HCT116 (cell line): ENCODE measurements at regions not wholly inside any gene's neighbourhood (a gene's known extent, or its start where the extent isn't known, plus 50 kb on each side); places are given as distances from the start of the nearest gene placed in this dataset.

ENCODE experiments used
- ATAC-seq: fragments of 200-7000 bp; cut with Tn5 transposase; 2 replicates; pipeline ENCODE4 v1.9.1; 2020; ENCODE audit warnings: mild to moderate bottlenecking, moderate library complexity
- BruUV-seq: library from RNA; stranded (reverse); fragments of 400-500 nt; replicated peaks from 2 replicates; lab custom pipeline; 2021; lab: Mats Ljungman, UMichigan
- CTCF ChIA-PET: fragments of 300-600 bp; sonication (Branson Sonifier 250); formaldehyde crosslinking; loops from one replicate; lab custom pipeline; 2021; ENCODE audit warnings: antibody characterized with exemption; lab: Charles Lee
- POLR2A ChIA-PET: fragments of 300-600, 350-600 bp; sonication (Branson Sonifier 250); formaldehyde crosslinking; loops from one replicate; lab custom pipeline; 2021; ENCODE audit warnings: antibody characterized with exemption; lab: Charles Lee
- RAD21 ChIA-PET, 2 experiments: fragments of 300-600 bp; sonication (Branson Sonifier 250); formaldehyde crosslinking; loops; one replicate each; lab custom pipeline; 2023; ENCODE audit warnings: low total read pairs in 2 of 2; ENCODE audit not compliant: uncharacterized antibody in 2 of 2, unreplicated experiment in 2 of 2, low non-redundant PET in 1 of 2; lab: Charles Lee
- DNase-seq: peaks from one replicate; pipeline ENCODE4 v3.0.0-alpha.2; 2010; ENCODE audit warnings: low read depth, low spot score
- H2AFZ ChIP-seq: fragments of 200-600 bp; shearing (Covaris generic), sonication (generic); 2 replicates; pipeline ENCODE4 v1.6.1; 2017; ENCODE audit warnings: low read depth, mixed run types, mixed read lengths, antibody characterized with exemption, low read length; ENCODE audit not compliant: poor library complexity, severe bottlenecking
- H3K27ac ChIP-seq: 2 replicates; pipeline ENCODE4 v1.5.1; 2012; ENCODE audit warnings: low read depth, low read length
- H3K27me3 ChIP-seq: fragments of 200-600 bp; sonication (generic); 2 replicates; pipeline ENCODE4 v1.6.1; 2016; ENCODE audit warnings: mixed run types, low read length, mixed read lengths; ENCODE audit not compliant: insufficient read depth
- H3K36me3 ChIP-seq, 2 experiments: fragments of 200-500 bp in 1 of 2; fragments of 200-600 bp in 1 of 2; sonication (Bioruptor generic) in 1 of 2; sonication (generic) in 1 of 2; 2 replicates each; pipeline versions ENCODE4 v1.5.1 to v1.6.1; 2014 to 2016; ENCODE audit warnings: low read length in 2 of 2, inconsistent platforms in 1 of 2, mixed read lengths in 1 of 2, mixed run types in 1 of 2; ENCODE audit not compliant: insufficient read depth in 2 of 2, control insufficient read depth in 1 of 2
- H3K4me1 ChIP-seq, 2 experiments: fragments of 200-600 bp in 1 of 2; sonication (generic) in 1 of 2; 2 replicates each; pipeline versions ENCODE4 v1.5.1 to v1.6.1; 2012 to 2017; ENCODE audit warnings: low read length in 2 of 2, inconsistent platforms in 1 of 2, mild to moderate bottlenecking in 1 of 2, mixed read lengths in 1 of 2, mixed run types in 1 of 2, moderate library complexity in 1 of 2; ENCODE audit not compliant: insufficient read depth in 2 of 2, control insufficient read depth in 1 of 2
- H3K4me2 ChIP-seq: fragments of 200-600 bp; sonication (generic); 2 replicates; pipeline ENCODE4 v1.6.1; 2017; ENCODE audit warnings: mixed run types, low read length, mixed read lengths
- H3K4me3 ChIP-seq, 2 experiments: fragments of 200-600 bp in 1 of 2; sonication (generic) in 1 of 2; replicated peaks in 1 of 2; 2 replicates each; pipeline ENCODE4 v1.5.1; 2011 to 2016; ENCODE audit warnings: low read length in 2 of 2, control low read depth in 1 of 2, low read depth in 1 of 2, mild to moderate bottlenecking in 1 of 2, mixed read lengths in 1 of 2, mixed run types in 1 of 2
- H3K79me2 ChIP-seq: fragments of 200-600 bp; sonication (generic); 2 replicates; pipeline ENCODE4 v1.6.1; 2017; ENCODE audit warnings: mild to moderate bottlenecking, mixed run types, low read length, moderate library complexity, mixed read lengths; ENCODE audit not compliant: insufficient read depth
- H3K9ac ChIP-seq: fragments of 200-600 bp; sonication (generic); 2 replicates; pipeline ENCODE4 v1.6.1; 2016; ENCODE audit warnings: low read length, mixed read lengths
- H3K9me2 ChIP-seq: fragments of 200-600 bp; sonication (generic), shearing (Covaris generic); 2 replicates; pipeline ENCODE4 v1.6.1; 2017; ENCODE audit warnings: mixed run types, mild to moderate bottlenecking, moderate library complexity; ENCODE audit not compliant: insufficient read depth
- H3K9me3 ChIP-seq, 2 experiments: fragments of 200-500 bp in 1 of 2; fragments of 200-600 bp in 1 of 2; sonication (Bioruptor generic) in 1 of 2; sonication (generic) in 1 of 2; 2 replicates each; pipeline ENCODE4 v1.6.1; 2014 to 2017; ENCODE audit warnings: low read length in 2 of 2, mixed read lengths in 2 of 2, inconsistent platforms in 1 of 2, low read depth in 1 of 2, mild to moderate bottlenecking in 1 of 2, mixed run types in 1 of 2, moderate library complexity in 1 of 2; ENCODE audit not compliant: control insufficient read depth in 1 of 2, insufficient read depth in 1 of 2
- H4K20me1 ChIP-seq: fragments of 200-600 bp; sonication (generic), shearing (Covaris generic); 2 replicates; pipeline ENCODE4 v1.6.1; 2017; ENCODE audit warnings: mixed run types, mild to moderate bottlenecking, moderate library complexity; ENCODE audit not compliant: insufficient read depth
- ATF3 ChIP-seq: IDR thresholded peaks from 2 replicates; pipeline ENCODE4 v1.6.1; 2012
- CBX3 ChIP-seq: IDR thresholded peaks from 2 replicates; pipeline ENCODE4 v1.6.1; 2012; ENCODE audit warnings: low read depth
- CEBPB ChIP-seq: IDR thresholded peaks from 2 replicates; pipeline ENCODE4 v1.6.1; 2012; ENCODE audit warnings: low read depth
- CTCF ChIP-seq, 3 experiments: fragments of 200-600 bp in 1 of 3; sonication (generic) in 1 of 3; IDR thresholded peaks in 2 of 3; conservative IDR thresholded peaks in 1 of 3; 2 replicates each; pipeline ENCODE4 v1.5.1; 2012 to 2017; ENCODE audit warnings: low read depth in 2 of 3, low read length in 2 of 3, antibody characterized with exemption in 1 of 3, borderline replicate concordance in 1 of 3, control low read depth in 1 of 3, mild to moderate bottlenecking in 1 of 3, mixed read lengths in 1 of 3, mixed run types in 1 of 3, moderate library complexity in 1 of 3; ENCODE audit not compliant: insufficient read depth in 1 of 3
- EGR1 ChIP-seq: IDR thresholded peaks from 2 replicates; pipeline ENCODE4 v1.6.1; 2012; ENCODE audit warnings: low read depth
- EZH2 ChIP-seq: fragments of 200-600 bp; sonication (generic); IDR thresholded peaks from 2 replicates; pipeline ENCODE4 v1.6.1; 2017; ENCODE audit warnings: antibody characterized with exemption, mixed run types
- EZH2phosphoT487 ChIP-seq: fragments of 200-600 bp; IDR thresholded peaks from 2 replicates; pipeline ENCODE4 v1.6.1; 2018; ENCODE audit warnings: antibody characterized with exemption, borderline replicate concordance
- FOSL1 ChIP-seq: IDR thresholded peaks from 2 replicates; pipeline ENCODE4 v1.6.1; 2012; ENCODE audit warnings: low read depth
- JUND ChIP-seq: IDR thresholded peaks from 2 replicates; pipeline ENCODE4 v1.6.1; 2012
- MAX ChIP-seq: IDR thresholded peaks from 2 replicates; pipeline ENCODE4 v1.6.1; 2012
- POLR2A ChIP-seq: IDR thresholded peaks from 2 replicates; pipeline ENCODE4 v1.7.0; 2011; ENCODE audit warnings: borderline replicate concordance; ENCODE audit not compliant: insufficient read depth, insufficient read length; ENCODE audit errors: extremely low read depth
- POLR2AphosphoS5 ChIP-seq: IDR thresholded peaks from 2 replicates; pipeline ENCODE4 v1.6.1; 2011; ENCODE audit warnings: mild to moderate bottlenecking, low read depth, low read length, moderate library complexity
- RAD21 ChIP-seq: IDR thresholded peaks from 2 replicates; pipeline ENCODE4 v1.6.1; 2012; ENCODE audit warnings: low read depth, mild to moderate bottlenecking
- REST ChIP-seq: IDR thresholded peaks from 2 replicates; pipeline ENCODE4 v1.6.1; 2012; ENCODE audit warnings: low read depth
- SIN3A ChIP-seq: IDR thresholded peaks from 2 replicates; pipeline ENCODE4 v1.6.1; 2012; ENCODE audit warnings: low read depth
- SP1 ChIP-seq: IDR thresholded peaks from 2 replicates; pipeline ENCODE4 v1.6.1; 2012; ENCODE audit warnings: low read depth
- TCF7L2 ChIP-seq: IDR thresholded peaks from 2 replicates; pipeline ENCODE4 v1.7.0; 2011; ENCODE audit warnings: borderline replicate concordance, inconsistent platforms; ENCODE audit not compliant: insufficient read depth, insufficient read length; ENCODE audit errors: extremely low read depth
- ZBTB33 ChIP-seq: IDR thresholded peaks from 2 replicates; pipeline ENCODE4 v1.6.1; 2011; ENCODE audit warnings: mild to moderate bottlenecking, low read length, moderate library complexity; ENCODE audit not compliant: insufficient replicate concordance; ENCODE audit errors: extremely low read depth
- ZFX ChIP-seq: fragments of 450-650 bp; IDR thresholded peaks from 2 replicates; pipeline ENCODE4 v1.6.1; 2017
- ZNF274 ChIP-seq: fragments of 200-500 bp; sonication (Bioruptor generic); IDR thresholded peaks from 2 replicates; pipeline ENCODE4 v1.6.1; 2014; ENCODE audit warnings: mild to moderate bottlenecking, low read depth, low read length, inconsistent platforms
- intact Hi-C: fragments of 100-400 bp; cut with micrococcal nuclease; formaldehyde crosslinking; loops from 2 replicates; pipeline ENCODE4 v1.10.0; 2022

- Histone ChIP-seq H3K4me3 (no peak overlapping the region), H3K79me2 (no peaks in the 10 kb centered on the region), H3K9me2 (no peaks in the 10 kb centered on the region), H3K4me1 (0 out of 4 replicates have a peak, but pooled peaks cover 0 to 3% of the 10 kb centered on the region in 2 experiments), H3K36me3 (no peaks in the 10 kb centered on the region), H3K4me2 (no peak overlapping the region), H3K27me3 (no peaks in the 10 kb centered on the region), H4K20me1 (no peaks in the 10 kb centered on the region), H3K27ac (no peak overlapping the region), H3K9ac (no peak overlapping the region)
- DNase-seq = no peak
- RAD21 ChIA-PET = no interaction called here
- POLR2A ChIA-PET = no interaction called here
- CTCF ChIA-PET = no interaction called here
- BruUV-seq = no TSS peak
- intact Hi-C loops = no loop called here
- TF ChIP-seq POLR2A (no peak), MAX (no peak), EZH2phosphoT487 (no peak), CEBPB (no peak), RAD21 (no peak), JUND (no peak), SP1 (no peak), ZFX (no peak), ZBTB33 (no peak), ATF3 (no peak), SIN3A (no peak), ZNF274 (no peak), EZH2 (no peak), TCF7L2 (no peak), CTCF (IDR thresholded peaks at IDR 0.05 in 2 of 3, conservative IDR thresholded peaks at IDR 0.05 in 1 of 3; ENCODE audit: borderline replicate concordance in 1 of 3, insufficient read depth in 1 of 3, low read depth in 2 of 3, low read length in 2 of 3) (no peak), EGR1 (no peak), POLR2AphosphoS5 (no peak), REST (no peak), CBX3 (no peak), FOSL1 (no peak)
- TF ChIP-seq, all 23 proteins: peak for 0
- H2AFZ ChIP-seq = no peak overlapping the region
- H3K9me3 ChIP-seq = no peaks in the 10 kb centered on the region
- ATAC-seq = no peak
These were observed 83.6 kb upstream of the TMEM106B start for GRCh38 chr7:12127455-12127854.
